ENCODE measurements at regions not wholly inside any gene's neighbourhood (a gene's known extent, or its start where the extent isn't known, plus 50 kb on each side); places are given as distances from the start of the nearest gene placed in this dataset.
"Not testable (repeated sequence)": the region's sequence is repeated elsewhere in the genome, so short reads cannot be mapped to it uniquely, and the experiment has no call there.

GRCh38 chr1:47690341-47691250 lies 252.8 kb downstream of the FOXD2 start:
- DNase-seq (ENCODE audit: extremely low spot score): no peak
- ChIA-PET POLR2A (interaction anchor here (1.0 kb wide), 1 partner anchor 14 kb away, joined by 3 read pairs; no protein-coding TSS in a partner anchor), CTCF (interaction anchor here (0.9 to 1.0 kb wide), 2 partner anchors 14 to 20 kb away, joined by 3 to 4 read pairs; no protein-coding TSS in a partner anchor)
- TF ChIP-seq SP1 (IDR thresholded peaks at IDR 0.05) (no peak), CTBP1 (IDR thresholded peaks at IDR 0.05; ENCODE audit: borderline replicate concordance) (no peak), NFRKB (IDR thresholded peaks at IDR 0.05) (no peak), FOXK2 (IDR thresholded peaks at IDR 0.05) (no peak), ZNF384 (IDR thresholded peaks at IDR 0.05) (no peak), SUZ12 (IDR thresholded peaks at IDR 0.05) (no peak)
- TF ChIP-seq, protein P1, sequence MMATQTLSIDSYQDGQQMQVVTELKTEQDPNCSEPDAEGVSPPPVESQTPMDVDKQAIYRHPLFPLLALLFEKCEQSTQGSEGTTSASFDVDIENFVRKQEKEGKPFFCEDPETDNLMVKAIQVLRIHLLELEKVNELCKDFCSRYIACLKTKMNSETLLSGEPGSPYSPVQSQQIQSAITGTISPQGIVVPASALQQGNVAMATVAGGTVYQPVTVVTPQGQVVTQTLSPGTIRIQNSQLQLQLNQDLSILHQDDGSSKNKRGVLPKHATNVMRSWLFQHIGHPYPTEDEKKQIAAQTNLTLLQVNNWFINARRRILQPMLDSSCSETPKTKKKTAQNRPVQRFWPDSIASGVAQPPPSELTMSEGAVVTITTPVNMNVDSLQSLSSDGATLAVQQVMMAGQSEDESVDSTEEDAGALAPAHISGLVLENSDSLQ (IDR thresholded peaks at IDR 0.05): no peak

GRCh38 chr1:47691293-47691692 lies 253.4 kb downstream of the FOXD2 start:
- POLR2A ChIA-PET: interaction anchor here (1.0 kb wide), 1 partner anchor 15 kb away, joined by 3 read pairs; no protein-coding TSS in a partner anchor

DNA sequence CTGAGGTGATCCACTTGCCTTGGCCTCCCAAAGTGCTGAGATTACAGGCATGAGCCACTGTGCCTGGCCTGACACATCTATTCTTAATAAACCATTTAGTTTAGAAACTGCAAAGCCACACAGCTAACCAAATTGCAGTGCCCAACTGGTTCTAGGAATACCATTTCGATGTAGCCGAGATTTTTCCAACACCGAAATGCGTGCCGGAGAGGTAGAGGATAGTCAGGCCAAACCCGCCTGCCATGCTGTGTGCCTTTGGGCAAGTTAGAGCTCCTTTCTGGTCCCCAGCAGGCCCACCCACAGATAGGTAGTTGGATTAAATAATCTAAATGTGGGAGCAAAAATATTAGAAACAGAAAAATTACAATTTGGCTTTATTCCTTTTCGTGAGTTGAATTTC lies 254.4 kb downstream of the FOXD2 start:
- no peak for DNase-seq (ENCODE audit: extremely low spot score)
- POLR2A ChIA-PET: no interaction called here
- TF ChIP-seq, protein P1 (IDR thresholded peaks at IDR 0.05): no peak
- TF ChIP-seq L3MBTL2 (conservative IDR thresholded peaks at IDR 0.05): no peak
- TF ChIP-seq FOXA1 (IDR thresholded peaks at IDR 0.05): no peak
- no peak for TF ChIP-seq ZNF384 (IDR thresholded peaks at IDR 0.05)
- TF ChIP-seq ELF4 (IDR thresholded peaks at IDR 0.05): no peak
- TF ChIP-seq FOXK2 (IDR thresholded peaks at IDR 0.05): no peak
- no peak for TF ChIP-seq ARNT (IDR thresholded peaks at IDR 0.05)
- no peak for TF ChIP-seq FOXM1 (IDR thresholded peaks at IDR 0.05; ENCODE audit: borderline replicate concordance)
- no peak for TF ChIP-seq BHLHE40 (IDR thresholded peaks at IDR 0.05; ENCODE audit: borderline replicate concordance)
- no peak for TF ChIP-seq HDGF (IDR thresholded peaks at IDR 0.05; ENCODE audit: borderline replicate concordance)
- TF ChIP-seq TARDBP (IDR thresholded peaks at IDR 0.05): no peak
- no peak for TF ChIP-seq LEF1 (IDR thresholded peaks at IDR 0.05; ENCODE audit: borderline replicate concordance)
- no peak for TF ChIP-seq CTBP1 (IDR thresholded peaks at IDR 0.05; ENCODE audit: borderline replicate concordance)
- no peak for TF ChIP-seq SP1 (IDR thresholded peaks at IDR 0.05)
- no peak for TF ChIP-seq NFRKB (IDR thresholded peaks at IDR 0.05)
- TF ChIP-seq SUZ12 (IDR thresholded peaks at IDR 0.05): no peak
- CTCF ChIA-PET: no interaction called here

More at GRCh38 chr1:47691293-47691692, 253.4 kb downstream of the FOXD2 start:
- DNase-seq (ENCODE audit: extremely low spot score): not testable (repeated sequence)
- CTCF ChIA-PET: interaction anchor here (0.9 to 1.0 kb wide), 2 partner anchors 13 to 19 kb away, joined by 3 to 4 read pairs; no protein-coding TSS in a partner anchor

- DNase-seq (ENCODE audit: extremely low spot score): no peak
- CTCF ChIA-PET: interaction anchor here (0.8 kb wide), 1 partner anchor 16 kb away, joined by 3 read pairs; no protein-coding TSS in a partner anchor
- POLR2A ChIA-PET: no interaction called here
- no peak for TF ChIP-seq TARDBP (IDR thresholded peaks at IDR 0.05)
- TF ChIP-seq NFRKB (IDR thresholded peaks at IDR 0.05): no peak
- TF ChIP-seq FOXA1 (IDR thresholded peaks at IDR 0.05): no peak
- no peak for TF ChIP-seq SUZ12 (IDR thresholded peaks at IDR 0.05)
- no peak for TF ChIP-seq HDGF (IDR thresholded peaks at IDR 0.05; ENCODE audit: borderline replicate concordance)
- no peak for TF ChIP-seq ELF4 (IDR thresholded peaks at IDR 0.05)
- TF ChIP-seq CTBP1 (IDR thresholded peaks at IDR 0.05; ENCODE audit: borderline replicate concordance): no peak
- no peak for TF ChIP-seq FOXK2 (IDR thresholded peaks at IDR 0.05)
- no peak for TF ChIP-seq ZNF384 (IDR thresholded peaks at IDR 0.05)
- no peak for TF ChIP-seq L3MBTL2 (conservative IDR thresholded peaks at IDR 0.05)
- TF ChIP-seq ARNT (IDR thresholded peaks at IDR 0.05): no peak
- TF ChIP-seq LEF1 (IDR thresholded peaks at IDR 0.05; ENCODE audit: borderline replicate concordance): no peak
These were observed 255.3 kb downstream of the FOXD2 start for GRCh38 chr1:47693115-47693514.

DNA sequence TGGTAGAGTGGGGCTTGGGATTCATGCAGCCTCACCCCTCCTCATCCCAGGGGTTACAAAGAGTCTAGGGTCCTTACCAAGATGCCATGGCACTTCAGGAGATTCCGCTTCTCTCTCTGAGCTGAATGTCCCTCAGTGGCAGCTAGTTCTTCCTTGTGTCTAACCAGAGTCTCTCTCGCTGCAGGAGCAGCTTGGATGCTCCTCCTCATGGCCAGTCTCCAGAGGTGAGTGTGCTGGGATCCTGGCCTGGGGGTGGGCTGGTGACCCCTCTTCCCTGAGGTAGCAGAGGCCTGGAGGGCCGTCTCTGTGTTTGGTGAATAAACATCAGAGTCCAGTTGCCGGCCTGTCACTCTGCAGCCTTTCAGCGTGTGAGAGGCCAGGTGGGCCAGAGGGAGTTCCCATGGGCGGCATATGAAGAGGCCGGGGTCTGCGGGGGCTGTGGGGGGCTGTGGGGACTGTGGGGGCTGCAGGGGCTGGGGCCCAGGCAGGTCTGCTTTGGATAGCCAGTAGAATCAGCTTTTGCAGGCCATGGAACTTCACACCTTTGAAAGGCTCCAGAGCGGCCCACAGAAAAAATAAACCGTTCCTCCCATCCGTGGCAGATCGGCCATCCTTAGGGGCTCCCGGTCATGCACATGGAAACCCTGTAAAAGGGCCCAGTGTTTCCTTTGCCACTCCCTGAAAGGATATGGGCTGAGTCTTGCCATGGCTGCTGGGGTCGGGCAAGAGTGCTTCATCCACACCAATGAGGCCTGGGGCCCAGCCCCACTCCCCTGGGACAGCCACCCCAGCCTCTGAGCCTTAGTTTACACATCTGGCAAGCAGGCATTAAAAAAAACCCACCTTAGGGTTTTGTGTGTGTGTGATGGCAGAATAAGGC lies 256.4 kb downstream of the FOXD2 start:
- TF ChIP-seq NFRKB (IDR thresholded peaks at IDR 0.05): no peak
- no peak for TF ChIP-seq SUZ12 (IDR thresholded peaks at IDR 0.05)
- TF ChIP-seq TARDBP (IDR thresholded peaks at IDR 0.05): no peak
- TF ChIP-seq BHLHE40 (IDR thresholded peaks at IDR 0.05; ENCODE audit: borderline replicate concordance): no peak
- no peak for TF ChIP-seq CTBP1 (IDR thresholded peaks at IDR 0.05; ENCODE audit: borderline replicate concordance)
- ChIA-PET POLR2A (no interaction called here), CTCF (no interaction called here)
- DNase-seq (ENCODE audit: extremely low spot score): no peak

DNA sequence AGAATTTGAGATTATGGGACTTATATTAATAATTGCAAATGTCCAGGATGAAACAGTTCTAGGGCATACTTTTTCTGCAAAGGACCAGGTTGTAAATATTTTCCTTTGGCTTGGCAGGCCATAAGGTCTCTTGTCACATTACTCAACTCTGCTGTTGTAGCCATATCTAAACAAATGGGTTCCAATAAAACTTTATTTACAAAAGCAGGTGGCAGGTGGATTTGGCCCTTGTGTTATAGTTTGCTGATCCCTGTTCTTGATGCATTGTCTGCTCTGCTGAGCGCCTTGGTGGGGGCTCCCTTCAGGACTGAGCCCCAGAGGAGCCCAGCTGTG lies 258.5 kb downstream of the FOXD2 start:
- POLR2A ChIA-PET: interaction anchor here (1.3 to 2.1 kb wide), 2 partner anchors 9 kb away, joined by 3 to 9 read pairs; no protein-coding TSS in a partner anchor
- DNase-seq (ENCODE audit: extremely low spot score): no peak
- no peak for TF ChIP-seq LEF1 (IDR thresholded peaks at IDR 0.05; ENCODE audit: borderline replicate concordance)
- no peak for TF ChIP-seq ELF4 (IDR thresholded peaks at IDR 0.05)
- no peak for TF ChIP-seq SUZ12 (IDR thresholded peaks at IDR 0.05)
- no peak for TF ChIP-seq NFRKB (IDR thresholded peaks at IDR 0.05)
- TF ChIP-seq CTBP1 (IDR thresholded peaks at IDR 0.05; ENCODE audit: borderline replicate concordance): no peak
- CTCF ChIA-PET: interaction anchor here (0.9 to 1.2 kb wide), 3 partner anchors 13 to 259 kb away, joined by 3 to 4 read pairs (median 4); partner anchors contain the start of gene FOXD2

Data from HEK293T (cell line).